Nephron progenitor cell (in vitro differentiated cells): ENCODE measurements at regions not wholly inside any gene's neighbourhood (a gene's known extent, or its start where the extent isn't known, plus 50 kb on each side); places are given as distances from the start of the nearest gene placed in this dataset.

Source experiments
- DNase-seq: peaks from one replicate; pipeline ENCODE4 v3.0.0; 2021
- H3K27ac Mint-ChIP-seq: 2 replicates; pipeline ENCODE4 v1.8.0; 2021; ENCODE audit warnings: mild to moderate bottlenecking, moderate library complexity, mixed read lengths
- H3K27me3 Mint-ChIP-seq: 2 replicates; pipeline ENCODE4 v1.8.0; 2021; ENCODE audit warnings: mild to moderate bottlenecking, low read depth, mixed read lengths; ENCODE audit not compliant: poor library complexity
- H3K36me3 Mint-ChIP-seq: 2 replicates; pipeline ENCODE4 v1.8.0; 2021; ENCODE audit warnings: low read depth, mixed read lengths
- H3K4me1 Mint-ChIP-seq: 2 replicates; pipeline ENCODE4 v1.8.0; 2021; ENCODE audit warnings: mixed read lengths
- H3K4me3 Mint-ChIP-seq: 2 replicates; pipeline ENCODE4 v1.8.0; 2021; ENCODE audit warnings: mild to moderate bottlenecking, moderate library complexity, mixed read lengths
- H3K9me3 Mint-ChIP-seq: 2 replicates; pipeline ENCODE4 v1.8.0; 2021; ENCODE audit warnings: mild to moderate bottlenecking, moderate library complexity, mixed read lengths
- CTCF ChIP-seq: fragments of 200-600 bp; sonication (generic); IDR thresholded peaks from 2 replicates; pipeline ENCODE4 v1.5.0; 2021; ENCODE audit warnings: antibody characterized with exemption

- Mint-ChIP-seq H3K4me3 (peak overlapping the region; percentile 11), H3K27ac (no peak overlapping the region), H3K4me1 (peaks cover 16% of the 10 kb centered on the region), H3K27me3 (peaks cover 33% of the 10 kb centered on the region), H3K9me3 (no peaks in the 10 kb centered on the region), H3K36me3 (no peaks in the 10 kb centered on the region)
- no peak for DNase-seq
- no peak for TF ChIP-seq CTCF
Observed at GRCh38 chr21:43277481-43278351, 108.9 kb downstream of the CRYAA start.

GRCh38 chr21:43276811-43277210 lies 108.0 kb downstream of the CRYAA start:
- peaks cover 16% of the 10 kb centered on the region for H3K4me1 Mint-ChIP-seq
- H3K4me3 Mint-ChIP-seq: no peak overlapping the region
- no peaks in the 10 kb centered on the region for H3K36me3 Mint-ChIP-seq
- no peak overlapping the region for H3K27ac Mint-ChIP-seq
- no peaks in the 10 kb centered on the region for H3K9me3 Mint-ChIP-seq
- peaks cover 33% of the 10 kb centered on the region for H3K27me3 Mint-ChIP-seq
- DNase-seq: no peak
- no peak for TF ChIP-seq CTCF

- no peak for DNase-seq
- no peak overlapping the region for H3K4me3 Mint-ChIP-seq
- peak overlapping the region; percentile 79 for H3K27ac Mint-ChIP-seq
- no peak for TF ChIP-seq CTCF
- peaks cover 16% of the 10 kb centered on the region for H3K4me1 Mint-ChIP-seq
- no peaks in the 10 kb centered on the region for H3K36me3 Mint-ChIP-seq
- no peaks in the 10 kb centered on the region for H3K9me3 Mint-ChIP-seq
- peaks cover 27% of the 10 kb centered on the region for H3K27me3 Mint-ChIP-seq
Observed at GRCh38 chr21:43275421-43276211, 106.8 kb downstream of the CRYAA start.

GRCh38 chr21:43274946-43275310 lies 106.1 kb downstream of the CRYAA start:
- peaks cover 27% of the 10 kb centered on the region for H3K27me3 Mint-ChIP-seq
- peaks cover 16% of the 10 kb centered on the region for H3K4me1 Mint-ChIP-seq
- H3K9me3 Mint-ChIP-seq: no peaks in the 10 kb centered on the region

GRCh38 chr21:43274022-43274945 lies 105.5 kb downstream of the CRYAA start:
- Mint-ChIP-seq H3K4me3 (no peak overlapping the region), H3K27me3 (peaks cover 27% of the 10 kb centered on the region), H3K36me3 (no peaks in the 10 kb centered on the region), H3K4me1 (peaks cover 16% of the 10 kb centered on the region), H3K9me3 (no peaks in the 10 kb centered on the region), H3K27ac (no peak overlapping the region)
- no peak for TF ChIP-seq CTCF
- no peak for DNase-seq

More at GRCh38 chr21:43274946-43275310, 106.1 kb downstream of the CRYAA start:
- TF ChIP-seq CTCF: no peak
- H3K4me3 Mint-ChIP-seq: no peak overlapping the region
- no peaks in the 10 kb centered on the region for H3K36me3 Mint-ChIP-seq
- DNase-seq: no peak
- H3K27ac Mint-ChIP-seq: no peak overlapping the region
